ENCODE measurements at regions not wholly inside any gene's neighbourhood (a gene's known extent, or its start where the extent isn't known, plus 50 kb on each side); places are given as distances from the start of the nearest gene placed in this dataset.

GRCh38 chr6:22041797-22042480 is 254.9 kb downstream of the PRL start:
- Mint-ChIP-seq H3K4me1 (ENCODE audit: low read depth) (peaks cover 10% of the 10 kb centered on the region), H3K4me3 (no peak overlapping the region), H3K27ac (no peak overlapping the region), H3K9me3 (ENCODE audit: low read depth) (peaks cover 8% of the 10 kb centered on the region), H3K27me3 (no peaks in the 10 kb centered on the region), H3K36me3 (no peaks in the 10 kb centered on the region)

DNA sequence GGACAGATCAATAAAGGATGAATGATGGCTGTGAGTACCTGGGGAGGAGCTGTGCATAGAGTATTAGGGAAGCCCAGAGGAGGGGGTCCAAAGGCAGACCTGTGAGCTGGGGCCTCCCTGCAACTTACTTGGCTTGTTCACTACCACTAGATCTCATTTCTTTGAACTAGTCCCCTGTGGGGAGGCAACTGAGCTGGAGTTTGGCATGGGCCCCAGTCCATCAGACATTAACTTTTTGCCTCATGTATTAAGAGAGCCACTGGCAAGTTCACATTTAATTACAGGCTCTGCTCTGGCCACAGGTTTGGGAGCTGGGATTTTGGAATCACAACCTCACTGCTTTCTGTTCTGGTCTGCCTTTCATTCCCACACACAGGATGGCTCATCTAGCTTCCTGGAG is 254.1 kb downstream of the PRL start:
- Mint-ChIP-seq H3K36me3 (no peaks in the 10 kb centered on the region), H3K27me3 (no peaks in the 10 kb centered on the region), H3K9me3 (ENCODE audit: low read depth) (peaks cover 8% of the 10 kb centered on the region), H3K4me3 (no peak overlapping the region), H3K4me1 (ENCODE audit: low read depth) (peaks cover 10% of the 10 kb centered on the region), H3K27ac (no peak overlapping the region)

- H3K4me3 Mint-ChIP-seq = no peak overlapping the region
- H3K36me3 Mint-ChIP-seq = no peaks in the 10 kb centered on the region
- peaks cover 8% of the 10 kb centered on the region for H3K9me3 Mint-ChIP-seq (ENCODE audit: low read depth)
Observed at GRCh38 chr6:22043284-22043962, 253.4 kb downstream of the PRL start.

DNA sequence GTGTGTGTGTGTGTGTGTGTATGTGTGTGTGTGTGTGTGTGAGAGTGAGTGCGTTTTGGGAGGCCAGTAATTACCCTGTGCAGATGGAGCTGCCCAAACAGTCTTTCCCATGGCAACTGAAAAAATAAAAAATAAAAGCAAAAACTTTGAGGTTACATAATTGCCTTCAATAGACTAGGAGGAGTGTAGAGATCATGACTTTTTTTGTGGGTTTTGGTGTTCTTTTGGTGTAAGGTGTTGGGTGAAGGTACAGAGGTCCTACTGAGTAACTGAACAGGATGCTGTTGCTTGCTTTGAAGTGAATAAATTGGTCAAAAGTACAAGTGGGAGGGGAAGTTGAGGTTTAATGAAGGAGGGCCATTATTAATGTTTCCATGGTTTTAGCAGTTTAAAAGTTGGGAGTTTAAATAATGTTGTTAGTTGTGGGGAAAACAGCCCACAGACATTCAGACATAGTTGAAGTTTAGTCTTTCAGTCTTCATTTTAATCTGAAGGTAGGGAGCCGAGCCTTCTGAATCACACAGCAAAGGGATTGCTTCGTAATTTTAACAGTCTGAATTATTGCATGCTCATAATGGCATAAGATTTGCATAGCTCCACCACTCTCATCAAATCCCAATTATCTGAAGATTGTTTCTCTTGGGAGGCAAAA is 251.4 kb downstream of the PRL start:
- Mint-ChIP-seq H3K27ac (no peak overlapping the region), H3K27me3 (no peaks in the 10 kb centered on the region), H3K4me3 (peak overlapping the region; percentile 27), H3K9me3 (ENCODE audit: low read depth) (peaks cover 1% of the 10 kb centered on the region), H3K4me1 (ENCODE audit: low read depth) (peaks cover 10% of the 10 kb centered on the region), H3K36me3 (no peaks in the 10 kb centered on the region)

More at GRCh38 chr6:22043284-22043962, 253.4 kb downstream of the PRL start:
- no peaks in the 10 kb centered on the region for H3K27me3 Mint-ChIP-seq
- H3K27ac Mint-ChIP-seq = no peak overlapping the region
- peaks cover 10% of the 10 kb centered on the region for H3K4me1 Mint-ChIP-seq (ENCODE audit: low read depth)

DNA sequence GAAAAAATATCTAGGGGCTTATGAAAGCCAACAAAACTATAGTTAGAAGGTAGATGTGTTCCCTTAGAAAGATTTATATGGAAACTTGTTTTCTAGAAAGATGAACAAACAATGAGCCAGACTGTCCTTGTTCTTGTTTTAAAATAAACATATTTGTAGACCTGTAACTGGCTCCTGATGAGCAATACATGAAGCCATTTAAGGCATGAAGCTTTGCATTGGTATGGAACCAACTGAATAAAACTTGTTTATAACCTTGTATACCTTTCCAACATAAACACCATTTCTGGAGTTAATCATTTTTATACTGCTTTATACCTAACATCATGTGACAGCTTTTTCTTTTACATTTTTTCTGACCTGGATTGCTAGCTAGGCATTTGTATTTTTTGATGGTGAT is 247.8 kb downstream of the PRL start:
- no peaks in the 10 kb centered on the region for H3K9me3 Mint-ChIP-seq (ENCODE audit: low read depth)
- H3K27ac Mint-ChIP-seq = no peak overlapping the region
- no peak overlapping the region for H3K4me3 Mint-ChIP-seq
- no peaks in the 10 kb centered on the region for H3K27me3 Mint-ChIP-seq
- no peaks in the 10 kb centered on the region for H3K36me3 Mint-ChIP-seq
- H3K4me1 Mint-ChIP-seq (ENCODE audit: low read depth) = peaks cover 10% of the 10 kb centered on the region

GRCh38 chr6:22053391-22053997 is 243.3 kb downstream of the PRL start:
- no peak overlapping the region for H3K27ac Mint-ChIP-seq
- H3K4me1 Mint-ChIP-seq (ENCODE audit: low read depth) = no peaks in the 10 kb centered on the region
- H3K27me3 Mint-ChIP-seq = peaks cover 1% of the 10 kb centered on the region
- no peak overlapping the region for H3K4me3 Mint-ChIP-seq
- no peaks in the 10 kb centered on the region for H3K36me3 Mint-ChIP-seq
- no peaks in the 10 kb centered on the region for H3K9me3 Mint-ChIP-seq (ENCODE audit: low read depth)

GRCh38 chr6:22056398-22056797 is 240.4 kb downstream of the PRL start:
- Mint-ChIP-seq H3K27ac (no peak overlapping the region), H3K4me3 (no peak overlapping the region), H3K9me3 (ENCODE audit: low read depth) (no peaks in the 10 kb centered on the region), H3K4me1 (ENCODE audit: low read depth) (peaks cover 4% of the 10 kb centered on the region), H3K27me3 (peaks cover 1% of the 10 kb centered on the region), H3K36me3 (no peaks in the 10 kb centered on the region)

- Mint-ChIP-seq H3K36me3 (no peaks in the 10 kb centered on the region), H3K27ac (no peak overlapping the region), H3K4me1 (ENCODE audit: low read depth) (peaks cover 13% of the 10 kb centered on the region)
Observed at GRCh38 chr6:22057962-22058361, 238.9 kb downstream of the PRL start.

DNA sequence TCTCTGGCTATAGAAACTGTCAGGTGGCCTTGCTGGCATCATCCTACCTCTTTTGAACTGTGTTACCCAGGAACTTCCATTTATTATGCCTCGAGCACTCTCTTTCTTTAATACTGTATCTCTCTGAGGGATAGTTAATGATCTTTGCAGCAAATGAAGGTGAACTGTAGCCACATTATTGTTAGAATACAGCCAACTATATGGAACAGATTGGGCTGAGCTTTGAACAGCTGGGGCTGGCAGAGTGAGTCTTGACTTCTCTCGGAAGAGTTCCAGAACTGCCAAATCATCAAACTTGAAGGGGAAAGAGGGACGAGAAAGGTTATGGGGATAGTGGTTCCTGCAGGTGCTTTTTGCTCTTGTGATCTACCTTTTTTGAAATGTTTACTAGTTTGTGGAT is 237.7 kb downstream of the PRL start:
- H3K4me3 Mint-ChIP-seq = no peak overlapping the region
- H3K36me3 Mint-ChIP-seq = no peaks in the 10 kb centered on the region
- H3K27me3 Mint-ChIP-seq = peaks cover 1% of the 10 kb centered on the region
- H3K4me1 Mint-ChIP-seq (ENCODE audit: low read depth) = peaks cover 18% of the 10 kb centered on the region
- H3K9me3 Mint-ChIP-seq (ENCODE audit: low read depth) = no peaks in the 10 kb centered on the region
- no peak overlapping the region for H3K27ac Mint-ChIP-seq

More at GRCh38 chr6:22057962-22058361, 238.9 kb downstream of the PRL start:
- H3K4me3 Mint-ChIP-seq = no peak overlapping the region
- H3K9me3 Mint-ChIP-seq (ENCODE audit: low read depth) = no peaks in the 10 kb centered on the region
- peaks cover 1% of the 10 kb centered on the region for H3K27me3 Mint-ChIP-seq

DNA sequence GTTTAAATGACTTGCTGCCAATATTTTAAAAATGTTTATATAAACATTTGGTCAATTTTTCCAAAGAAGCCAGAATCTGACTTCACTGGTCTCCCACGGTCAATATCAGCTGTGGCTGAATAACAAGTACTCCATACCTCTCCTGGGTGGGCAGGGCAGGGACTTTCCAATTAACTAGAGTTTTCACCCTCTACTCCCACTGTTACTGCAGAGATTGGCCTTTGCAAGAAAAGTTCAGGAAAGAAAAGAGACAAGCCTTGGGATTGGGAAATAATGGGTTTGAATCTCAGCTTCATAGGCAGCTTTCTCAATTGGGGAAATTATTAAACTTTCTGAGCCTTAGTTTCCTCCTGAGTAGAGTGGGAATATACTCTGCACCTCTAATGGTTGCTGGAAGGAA is 236.9 kb downstream of the PRL start:
- Mint-ChIP-seq H3K4me1 (ENCODE audit: low read depth) (peaks cover 18% of the 10 kb centered on the region), H3K27me3 (no peaks in the 10 kb centered on the region), H3K36me3 (no peaks in the 10 kb centered on the region), H3K9me3 (ENCODE audit: low read depth) (no peaks in the 10 kb centered on the region), H3K27ac (no peak overlapping the region), H3K4me3 (no peak overlapping the region)

DNA sequence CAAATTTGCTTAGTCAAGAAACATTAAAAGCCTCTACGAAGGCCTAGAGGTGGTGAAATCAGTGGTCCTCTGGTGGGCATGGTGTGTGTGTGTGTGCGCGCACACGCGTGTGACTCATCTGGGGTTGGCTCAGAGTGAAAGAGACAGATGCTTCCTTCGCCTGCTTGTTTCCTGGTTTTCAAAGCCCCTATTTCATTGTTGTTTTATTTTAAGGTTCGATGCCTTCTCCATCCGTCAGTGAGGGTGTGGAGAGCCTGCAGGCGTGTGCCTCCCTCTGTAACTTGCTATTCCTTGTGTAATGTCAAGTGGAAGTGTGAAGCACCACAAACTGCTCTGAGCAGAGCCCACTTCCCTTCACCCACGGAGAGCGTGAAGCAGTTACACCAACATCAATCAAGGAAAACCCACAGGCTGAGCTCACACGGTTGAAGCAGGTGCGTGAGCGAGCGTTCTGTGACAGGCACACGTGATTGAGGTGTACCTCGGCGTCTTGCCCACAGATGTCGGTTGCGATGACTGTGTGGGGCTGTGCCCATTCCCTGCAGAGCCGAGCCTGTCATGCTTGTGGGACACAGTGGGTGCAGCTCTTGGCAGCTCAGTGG is 233.9 kb downstream of the PRL start:
- peak overlapping the region; percentile 70 for H3K4me3 Mint-ChIP-seq
- no peaks in the 10 kb centered on the region for H3K27me3 Mint-ChIP-seq
- H3K27ac Mint-ChIP-seq = peak overlapping the region; percentile 88
- peaks cover 18% of the 10 kb centered on the region for H3K4me1 Mint-ChIP-seq (ENCODE audit: low read depth)
- no peaks in the 10 kb centered on the region for H3K9me3 Mint-ChIP-seq (ENCODE audit: low read depth)
- H3K36me3 Mint-ChIP-seq = no peaks in the 10 kb centered on the region

GRCh38 chr6:22064558-22064957 is 232.3 kb downstream of the PRL start:
- Mint-ChIP-seq H3K27ac (no peak overlapping the region), H3K27me3 (no peaks in the 10 kb centered on the region), H3K4me3 (no peak overlapping the region), H3K9me3 (ENCODE audit: low read depth) (no peaks in the 10 kb centered on the region), H3K4me1 (ENCODE audit: low read depth) (peaks cover 18% of the 10 kb centered on the region), H3K36me3 (no peaks in the 10 kb centered on the region)

- Mint-ChIP-seq H3K9me3 (ENCODE audit: low read depth) (no peaks in the 10 kb centered on the region), H3K4me3 (no peak overlapping the region), H3K4me1 (ENCODE audit: low read depth) (peaks cover 12% of the 10 kb centered on the region), H3K27ac (no peak overlapping the region), H3K27me3 (no peaks in the 10 kb centered on the region), H3K36me3 (no peaks in the 10 kb centered on the region)
Observed at GRCh38 chr6:22067122-22067521, 229.7 kb downstream of the PRL start.

DNA sequence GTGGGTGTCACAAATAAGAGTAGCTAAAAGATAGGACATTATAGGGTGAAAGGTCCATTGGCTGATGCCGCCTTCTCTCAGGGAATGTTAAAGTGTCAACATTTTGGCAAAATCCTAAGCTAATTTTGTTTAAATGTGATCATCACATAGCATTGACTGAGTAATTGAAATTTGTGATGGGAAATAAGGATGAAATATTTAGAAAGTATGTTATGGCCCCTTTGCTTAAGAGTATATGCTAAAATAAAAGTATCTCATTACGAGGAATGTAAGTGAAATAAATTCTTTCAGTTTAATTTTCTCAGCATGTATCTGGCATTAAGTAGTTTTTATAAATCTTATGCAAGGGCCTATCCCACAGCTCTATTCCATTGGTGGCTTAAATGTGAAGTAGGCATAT is 229.2 kb downstream of the PRL start:
- Mint-ChIP-seq H3K9me3 (ENCODE audit: low read depth) (no peaks in the 10 kb centered on the region), H3K27me3 (no peaks in the 10 kb centered on the region), H3K27ac (no peak overlapping the region), H3K4me3 (no peak overlapping the region), H3K4me1 (ENCODE audit: low read depth) (peaks cover 8% of the 10 kb centered on the region), H3K36me3 (no peaks in the 10 kb centered on the region)
